Inferior parietal cortex (tissue), 1 donor: ENCODE measurements at regions not wholly inside any gene's neighbourhood (a gene's known extent, or its start where the extent isn't known, plus 50 kb on each side); places are given as distances from the start of the nearest gene placed in this dataset.
"Not testable (repeated sequence)": the region's sequence is repeated elsewhere in the genome, so short reads cannot be mapped to it uniquely, and the experiment has no call there.

ENCODE experiments used
- DNase-seq: peaks from one replicate; pipeline ENCODE4 v3.0.0-alpha.2; 2016; ENCODE audit errors: extremely low spot score

GRCh38 chr11:101741479-101742175 is 157.8 kb upstream of the TRPC6 start:
- DNase-seq = no peak

- no peak for DNase-seq
Measured at GRCh38 chr11:101741061-101741460, 157.3 kb upstream of the TRPC6 start.

DNA sequence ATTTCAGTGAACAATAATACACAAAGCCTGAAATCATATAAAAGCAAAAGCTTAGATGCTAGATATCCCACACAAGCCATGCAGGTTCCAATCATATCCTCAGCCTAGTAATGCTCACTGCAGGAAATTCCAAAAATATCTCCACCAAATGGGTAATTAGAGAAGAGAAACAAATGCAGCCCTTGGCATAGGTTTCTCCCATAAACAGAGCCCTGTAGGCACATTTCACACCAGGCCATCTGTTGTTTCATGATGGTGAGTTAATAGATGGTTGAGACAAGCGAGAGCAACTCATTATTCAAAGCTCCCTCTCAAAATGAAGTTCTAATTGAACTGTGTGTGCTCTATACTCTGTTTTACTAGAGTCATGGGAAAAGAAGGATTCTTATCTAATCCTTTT is 154.6 kb upstream of the TRPC6 start:
- peak; percentile 40 for DNase-seq

GRCh38 chr11:101729406-101730078 is 145.7 kb upstream of the TRPC6 start:
- no peak for DNase-seq

DNA sequence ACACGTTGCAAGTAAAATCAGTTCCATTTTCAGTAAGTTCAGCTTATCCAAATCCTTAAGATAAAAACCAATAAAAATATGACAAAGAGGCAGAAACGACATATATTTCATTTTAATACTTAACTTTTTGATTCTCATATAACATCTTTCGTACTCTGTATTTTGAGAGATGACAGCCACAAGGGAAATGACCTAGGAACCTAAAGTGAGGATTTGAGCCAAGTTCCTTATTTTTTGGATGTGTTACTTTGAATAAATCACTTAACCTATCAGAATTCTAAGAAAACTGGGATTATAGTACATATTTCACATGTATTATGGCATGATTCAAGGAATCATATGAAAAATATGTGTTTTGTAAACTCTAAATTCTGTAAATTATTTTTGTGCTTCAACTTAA is 143.6 kb upstream of the TRPC6 start:
- DNase-seq = no peak

DNA sequence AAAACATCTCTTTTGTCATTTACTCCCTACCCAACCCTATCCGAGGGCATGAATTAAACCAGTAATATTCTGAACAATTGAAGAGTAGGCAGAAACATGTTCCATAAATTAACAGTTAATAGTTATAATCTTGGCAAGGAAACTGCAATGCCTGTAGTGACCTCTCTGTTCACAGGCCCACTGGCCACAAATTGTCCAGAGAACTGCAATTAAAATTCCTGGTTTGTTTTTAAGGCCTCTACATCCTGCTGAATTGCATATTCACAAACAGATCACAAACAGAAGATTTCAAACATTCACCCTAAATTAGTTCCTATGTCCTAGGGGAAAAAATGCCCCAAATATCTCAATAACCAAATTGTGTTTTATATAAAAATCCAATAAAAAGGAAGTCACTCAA is 143.2 kb upstream of the TRPC6 start:
- no peak for DNase-seq

- DNase-seq = no peak
Measured at GRCh38 chr11:101723371-101723770, 139.6 kb upstream of the TRPC6 start.

DNA sequence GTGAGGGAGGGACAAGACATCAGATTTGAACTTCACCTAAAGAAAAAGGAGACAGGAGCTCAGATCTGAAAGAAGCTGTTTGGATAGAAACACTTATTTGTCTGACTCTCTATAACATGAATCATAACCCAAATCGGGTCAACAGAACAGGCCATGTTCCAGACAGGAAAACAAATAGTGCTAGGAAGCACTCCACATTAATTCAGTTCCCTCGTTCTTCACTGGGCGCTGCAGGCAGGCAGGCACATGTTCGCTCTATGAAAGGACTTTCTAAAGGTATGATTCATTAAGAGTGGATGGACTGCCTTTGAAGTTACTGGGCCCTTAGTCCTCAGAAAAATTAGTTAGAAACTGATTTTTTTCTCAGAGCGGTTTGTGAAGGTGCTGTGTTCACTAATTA is 137.5 kb upstream of the TRPC6 start:
- DNase-seq = no peak

- no peak for DNase-seq
Measured at GRCh38 chr11:101718402-101718801, 134.6 kb upstream of the TRPC6 start.

DNA sequence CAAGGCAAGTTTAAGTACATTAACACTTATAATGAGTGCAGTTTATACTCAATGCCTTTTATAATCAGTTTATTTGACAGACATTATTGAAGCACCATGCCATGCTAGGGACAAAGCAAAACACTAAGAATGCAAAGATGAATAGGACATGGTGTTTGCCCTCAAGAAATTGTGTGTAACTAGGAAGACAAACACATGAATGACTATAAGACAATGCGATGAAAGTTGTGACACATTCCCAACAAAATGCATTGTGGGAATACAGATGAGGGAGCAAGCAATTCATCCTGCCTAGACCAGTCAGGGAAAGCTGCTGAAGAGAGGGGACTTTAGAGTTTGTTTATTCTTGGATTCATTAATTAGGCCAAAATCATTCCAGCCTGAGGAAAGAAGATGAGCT is 133.8 kb upstream of the TRPC6 start:
- no peak for DNase-seq

DNA sequence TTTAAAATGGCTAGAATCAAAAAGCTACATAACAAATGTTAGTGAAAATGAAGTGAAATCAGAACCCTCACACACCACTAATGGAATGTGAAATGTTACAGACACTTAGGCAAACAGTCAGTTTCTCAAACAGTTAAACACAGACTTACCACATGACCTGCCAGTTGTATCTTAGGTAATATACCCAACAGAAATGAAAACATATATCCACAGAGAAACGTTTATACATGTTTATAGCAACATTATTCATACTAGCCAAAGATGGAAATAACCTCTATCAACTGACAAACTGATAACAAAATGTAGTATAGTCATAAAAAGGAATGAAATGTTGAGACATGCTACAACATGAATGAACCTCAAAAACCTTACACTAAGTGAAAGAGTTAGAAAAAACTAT is 131.5 kb upstream of the TRPC6 start:
- no peak for DNase-seq

- DNase-seq = no peak
Measured at GRCh38 chr11:101707477-101707876, 123.7 kb upstream of the TRPC6 start.

DNA sequence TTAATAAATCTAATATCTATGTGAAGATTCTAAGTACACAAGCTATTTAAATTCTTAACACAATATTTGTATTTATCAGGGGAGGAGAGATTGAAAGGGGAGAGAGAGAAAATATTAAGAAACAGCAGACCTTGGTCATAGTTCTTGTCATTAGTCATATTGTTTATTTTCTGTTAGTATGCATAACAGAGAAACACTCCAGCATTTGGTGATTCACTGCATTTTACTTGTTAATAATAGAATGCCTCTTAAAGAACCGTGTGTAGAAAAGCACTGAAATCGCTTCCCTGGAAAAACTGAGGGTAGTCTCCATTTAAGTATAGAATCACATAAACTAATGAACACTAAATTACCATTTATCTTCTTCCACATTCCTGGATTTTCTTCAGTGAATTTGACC is 122.7 kb upstream of the TRPC6 start:
- DNase-seq = no peak

DNA sequence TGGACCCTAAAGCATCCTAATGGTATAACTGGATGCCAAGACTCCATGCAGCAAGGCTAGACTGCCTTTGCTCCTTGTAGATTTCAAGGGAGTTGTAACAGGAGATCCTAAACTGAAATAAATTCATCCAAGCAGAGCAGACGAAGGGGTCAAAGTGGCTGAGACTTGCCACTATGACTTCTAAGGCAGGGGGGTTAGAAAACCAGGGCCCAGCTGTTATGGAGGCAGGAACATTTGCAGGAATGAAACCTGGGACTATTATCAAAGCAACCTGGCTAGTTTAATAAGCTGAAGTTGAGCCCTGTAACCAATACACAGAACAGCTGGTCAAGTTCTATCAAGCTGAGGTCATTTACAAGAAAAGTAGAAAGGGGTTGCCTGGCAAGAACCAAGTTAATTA is 122.2 kb upstream of the TRPC6 start:
- no peak for DNase-seq

DNA sequence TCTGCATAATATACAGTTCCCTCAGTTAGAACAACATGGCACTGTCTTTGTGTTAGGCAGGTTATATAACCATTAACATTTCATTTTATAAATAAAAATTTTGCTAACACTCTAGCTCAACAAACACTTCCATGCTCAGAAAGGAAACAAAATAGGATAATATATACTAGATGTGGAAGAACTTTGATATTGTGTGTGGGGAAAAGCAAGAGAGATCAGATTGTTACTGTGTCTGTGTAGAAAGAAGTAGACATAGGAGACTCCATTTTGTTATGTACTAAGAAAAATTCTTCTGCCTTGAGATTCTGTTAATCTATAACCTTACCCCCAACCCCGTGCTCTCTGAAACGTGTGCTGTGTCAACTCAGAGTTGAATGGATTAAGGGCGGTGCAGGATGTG is 111.1 kb upstream of the TRPC6 start:
- not testable (repeated sequence) for DNase-seq

GRCh38 chr11:101692980-101693379 is 109.2 kb upstream of the TRPC6 start:
- no peak for DNase-seq

GRCh38 chr11:101686514-101686913 is 102.7 kb upstream of the TRPC6 start:
- DNase-seq = no peak

DNA sequence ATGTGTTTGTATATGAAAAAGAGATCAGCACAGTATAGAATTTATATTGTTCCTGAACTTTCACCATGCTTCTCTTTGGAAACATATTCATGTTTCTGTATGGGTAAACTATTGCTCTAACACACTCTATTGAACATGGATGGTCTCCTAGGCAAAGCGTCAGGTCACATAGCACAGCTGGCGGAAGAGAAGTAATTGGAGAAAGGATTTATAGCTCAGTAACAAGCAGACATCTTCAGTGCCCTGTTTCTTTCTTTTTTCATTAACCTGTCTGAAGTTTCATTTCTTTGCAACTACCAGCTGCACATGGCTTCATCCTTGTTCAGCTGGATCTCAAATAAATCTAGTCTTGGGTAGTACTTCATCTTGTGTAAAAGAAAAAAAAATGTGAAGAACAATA is 84.4 kb upstream of the TRPC6 start:
- DNase-seq = no peak

DNA sequence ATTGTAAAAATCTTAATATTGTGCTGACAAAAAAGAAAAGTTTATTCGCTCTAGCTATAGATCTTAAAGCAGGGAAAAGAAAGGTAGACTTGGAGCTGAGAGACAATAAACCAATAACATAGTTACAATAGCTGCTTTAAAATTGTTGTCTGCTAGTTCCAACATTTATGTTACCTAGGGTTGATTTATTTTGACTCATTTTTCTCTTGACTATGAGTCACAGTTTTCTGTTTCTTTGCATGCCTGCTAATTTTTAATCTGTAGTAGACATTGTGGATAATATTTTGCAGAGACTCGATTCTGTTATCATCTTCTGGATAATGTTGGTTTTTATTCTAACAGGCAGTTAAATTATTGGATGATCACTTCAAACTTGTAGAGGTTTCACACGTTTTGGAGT is 83.1 kb upstream of the TRPC6 start:
- no peak for DNase-seq

DNA sequence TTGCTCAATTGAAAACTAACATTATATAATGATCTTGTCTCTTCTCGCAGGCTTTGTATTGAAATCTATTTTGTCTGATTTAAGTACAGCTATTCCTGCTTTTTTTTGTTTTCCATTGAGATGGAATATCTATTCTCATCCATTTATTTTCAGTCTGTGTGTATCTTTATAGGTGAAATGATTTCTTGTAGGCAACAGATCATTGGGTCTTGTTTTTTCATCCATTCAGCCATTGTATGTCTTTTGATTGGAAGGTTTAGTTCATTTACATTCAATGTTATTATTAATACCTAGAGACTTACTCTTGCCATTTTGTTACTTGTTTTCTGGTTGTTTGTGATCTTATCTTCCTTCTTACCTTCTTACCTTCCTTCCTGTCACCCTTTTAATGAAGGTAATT is 77.8 kb upstream of the TRPC6 start:
- no peak for DNase-seq
